Renal cortex interstitium (tissue), 11 donors: ENCODE measurements at regions not wholly inside any gene's neighbourhood (a gene's known extent, or its start where the extent isn't known, plus 50 kb on each side); places are given as distances from the start of the nearest gene placed in this dataset.

Experiments
- DNase-seq, 11 donors: peaks; one replicate each; pipeline ENCODE4 v3.0.0-alpha.2; 2013; ENCODE audit warnings: low read depth in 9 of 11, low spot score in 4 of 11; ENCODE audit errors: extremely low read depth in 1 of 11

DNA sequence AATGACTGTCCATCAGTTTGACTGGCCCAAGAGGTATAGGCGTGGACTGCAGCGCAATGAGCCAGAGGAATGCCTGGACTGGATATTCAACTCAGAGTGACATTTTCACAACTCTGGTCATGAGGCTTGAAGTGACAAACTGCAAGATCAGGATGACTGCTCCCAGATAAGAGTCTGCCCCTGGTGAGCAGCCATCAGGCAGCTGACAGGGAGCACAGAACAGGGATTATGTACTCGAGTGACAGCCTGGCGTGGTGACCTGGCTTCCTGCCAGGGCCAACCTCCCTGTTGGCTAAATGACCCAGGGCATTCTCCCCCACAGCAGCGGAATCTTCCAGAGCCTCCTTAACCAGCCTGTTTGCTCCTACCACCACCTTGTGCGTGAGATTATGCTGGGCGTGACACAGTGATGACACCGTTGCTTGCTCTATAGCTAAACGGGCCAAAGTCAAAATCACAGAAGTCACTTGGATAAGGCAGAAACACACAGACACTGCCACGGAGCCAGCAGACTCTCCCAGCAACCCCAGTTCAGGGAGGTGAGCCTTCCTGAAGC is 209.1 kb upstream of the JARID2 start:
- DNase-seq, result peak in 10 of 11 donors; percentile 46 to 80 (median 66)

DNA sequence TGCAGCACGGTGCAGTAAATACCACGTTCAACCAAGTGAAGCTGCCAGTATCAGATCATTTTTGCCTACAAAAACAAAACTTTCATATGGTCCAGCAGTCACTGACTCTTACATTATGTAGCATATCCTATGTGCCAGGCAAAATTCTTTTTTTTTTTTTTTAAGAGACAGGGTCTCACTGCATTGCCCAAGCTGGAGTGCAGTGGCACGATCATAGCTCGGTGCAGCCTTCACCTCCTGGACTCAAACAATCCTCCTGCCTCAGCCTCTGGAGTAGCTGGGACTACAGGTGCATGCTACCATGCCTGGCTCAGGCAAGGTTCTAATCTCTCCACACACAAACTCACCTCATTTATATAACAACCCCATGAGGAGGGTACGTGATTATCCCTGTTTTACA is 208.6 kb upstream of the JARID2 start:
- DNase-seq, result no peak

DNA sequence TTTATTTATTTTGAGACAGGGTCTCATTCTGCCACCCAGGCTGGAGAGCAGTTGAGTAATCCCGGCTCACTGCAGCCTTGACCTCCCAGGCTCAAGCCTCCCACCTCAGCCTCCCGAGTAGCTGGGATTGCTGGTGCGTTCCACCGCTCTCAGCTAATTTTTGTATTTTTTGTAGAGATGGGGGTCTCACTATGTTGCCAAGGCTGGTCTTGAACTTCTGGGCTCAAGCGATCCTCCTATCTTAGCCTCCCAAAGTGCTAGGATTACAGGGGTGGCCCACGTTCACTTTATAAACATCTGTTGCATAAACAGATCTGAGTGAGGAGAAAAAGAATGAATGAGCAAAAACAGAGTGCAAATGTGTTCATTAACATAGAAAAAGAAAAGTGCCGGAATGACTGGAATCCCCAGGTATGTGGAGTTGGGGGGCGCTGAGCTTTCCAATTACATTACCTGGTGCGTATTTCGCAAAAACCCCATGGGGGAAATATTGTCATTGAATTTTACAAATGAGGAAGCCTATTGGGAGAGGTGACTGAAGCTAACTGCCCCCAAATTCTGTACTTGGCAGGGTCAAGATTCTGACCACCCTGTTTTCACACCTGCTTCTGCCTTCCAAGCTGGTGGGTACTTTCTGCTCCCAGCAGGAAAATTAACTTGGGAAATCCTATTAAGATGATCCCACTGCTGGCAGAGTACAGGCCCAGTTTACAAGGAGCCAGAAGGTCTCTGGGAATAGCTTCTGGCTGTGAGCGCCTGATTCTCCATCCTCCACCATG is 207.7 kb upstream of the JARID2 start:
- DNase-seq, result no peak

DNA sequence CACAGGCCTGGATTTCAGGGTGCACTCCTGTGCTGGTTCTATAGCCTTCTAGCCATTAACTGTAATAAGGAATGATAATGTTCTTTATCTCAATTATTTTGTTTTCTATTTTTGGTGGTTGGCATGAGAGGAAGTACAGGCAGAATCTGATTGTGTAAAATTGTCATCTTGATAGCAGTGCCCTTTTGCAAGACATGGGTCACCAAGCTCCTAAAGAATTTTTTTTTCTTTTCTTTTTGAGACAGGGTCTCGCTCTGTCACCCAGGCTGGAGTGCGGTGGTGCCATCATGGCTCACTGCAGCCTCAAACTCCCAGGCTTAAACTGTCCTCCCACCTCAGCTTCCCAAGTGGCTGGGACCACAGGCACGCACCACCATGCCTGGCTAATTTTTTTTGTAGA is 206.7 kb upstream of the JARID2 start:
- DNase-seq, result no peak

DNA sequence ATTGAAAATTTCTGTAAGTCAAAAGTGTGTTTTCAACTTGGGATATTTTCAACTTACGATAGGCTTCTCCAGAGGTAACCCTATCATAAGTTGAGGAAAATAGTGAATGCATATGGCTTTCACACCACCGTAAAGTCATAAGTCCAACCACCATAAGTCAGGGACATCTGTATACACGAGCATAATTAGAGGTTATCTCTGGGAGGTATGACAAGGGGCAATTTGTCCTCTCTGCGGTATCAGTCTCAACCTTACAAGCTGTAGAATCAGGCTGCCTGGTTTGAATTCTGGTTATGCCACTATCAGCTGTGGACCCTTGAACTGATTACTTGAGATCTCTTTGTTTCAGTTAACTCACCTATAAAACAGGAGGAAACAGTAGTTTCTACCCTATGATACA is 202.9 kb upstream of the JARID2 start:
- no peak for DNase-seq

DNA sequence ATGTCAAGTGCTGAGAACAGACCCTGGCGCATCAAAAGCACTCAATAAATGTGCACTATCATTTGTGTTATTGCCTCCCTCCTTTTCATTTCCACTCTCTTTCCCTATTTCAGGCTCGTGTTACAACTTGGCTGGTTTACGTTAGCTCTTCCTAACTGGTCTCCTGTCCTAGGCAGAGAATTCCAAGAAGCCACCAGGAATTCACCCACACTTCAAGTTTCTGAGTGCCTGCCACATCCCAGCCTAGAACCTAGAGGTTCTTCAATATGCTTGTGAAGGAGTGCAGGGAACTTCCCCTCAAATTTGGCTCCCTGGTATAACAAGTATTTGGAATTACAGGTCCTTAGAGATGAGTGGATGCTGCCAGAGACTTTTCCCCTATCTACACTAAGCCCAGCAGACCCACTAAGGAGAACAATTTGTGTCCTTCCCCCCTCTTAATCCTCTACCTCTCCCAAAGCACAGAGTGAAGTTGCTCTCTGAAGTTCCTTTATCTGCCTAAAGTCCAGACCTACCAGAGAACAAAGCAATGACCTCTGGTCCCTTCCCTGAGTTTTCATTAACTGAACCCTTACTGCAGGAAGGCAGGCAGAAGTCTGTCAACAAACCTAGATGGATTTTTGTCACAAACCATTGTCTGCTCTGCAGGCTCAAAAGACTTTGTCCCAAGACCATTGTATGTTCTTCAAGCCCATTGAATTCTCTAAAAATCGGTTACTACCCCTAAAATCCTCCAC is 201.6 kb upstream of the JARID2 start:
- DNase-seq, result no peak

DNA sequence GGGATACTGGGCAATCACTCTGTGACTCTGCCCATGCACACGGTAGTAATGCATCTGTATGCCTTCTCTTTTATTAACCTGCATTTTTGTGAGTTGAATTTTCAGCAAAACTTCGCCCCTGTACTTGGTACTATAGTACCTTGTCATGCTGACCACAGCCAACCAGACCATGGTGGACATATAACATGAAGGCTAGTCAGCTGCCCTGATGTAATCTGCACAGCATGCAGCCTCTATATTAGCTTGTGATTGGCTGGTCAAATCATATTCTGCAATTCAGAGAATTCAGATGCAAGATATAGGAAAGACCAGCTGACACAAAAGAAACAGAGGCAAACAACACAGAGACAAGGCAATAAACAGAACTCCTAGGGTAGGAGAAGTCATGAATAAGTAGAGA is 200.9 kb upstream of the JARID2 start:
- DNase-seq, result no peak

DNA sequence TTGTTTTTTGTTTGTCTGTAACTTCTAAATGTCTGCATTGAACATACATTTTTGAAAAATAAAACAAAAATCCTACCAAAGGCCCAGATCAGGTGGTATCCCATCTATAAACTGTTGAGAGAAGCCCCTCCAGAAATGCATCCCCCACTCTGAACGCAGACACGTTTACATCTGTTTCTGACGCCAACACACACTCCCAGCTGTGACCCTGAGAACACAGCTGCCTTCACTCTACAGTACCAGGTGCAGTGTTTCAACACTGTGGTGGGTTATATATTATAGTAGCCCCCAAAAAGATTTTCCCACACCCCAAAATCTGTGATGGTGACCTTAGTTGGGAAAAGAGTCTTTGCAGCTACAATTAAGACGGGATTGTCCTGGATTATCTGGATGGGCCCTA is 199.1 kb upstream of the JARID2 start:
- no peak for DNase-seq

DNA sequence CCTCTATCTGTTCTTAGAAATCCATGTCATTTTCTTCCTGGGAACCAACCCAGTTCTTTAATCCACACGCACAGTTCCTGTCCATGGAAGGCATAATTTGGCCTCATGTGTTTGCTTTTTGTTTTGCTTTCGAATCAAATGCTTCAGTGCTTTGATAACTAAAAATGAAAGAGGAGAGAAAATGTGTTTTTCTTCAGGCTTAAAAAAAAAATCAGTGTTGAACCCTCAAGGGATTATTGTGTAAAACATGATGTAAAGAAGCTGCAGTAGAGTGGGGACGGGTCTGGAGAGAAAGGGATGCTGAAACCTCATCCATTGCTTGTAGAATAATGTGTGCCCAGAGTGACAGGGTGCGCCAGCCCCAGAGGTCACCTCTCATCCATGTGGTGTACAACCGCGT is 197.5 kb upstream of the JARID2 start:
- no peak for DNase-seq

DNA sequence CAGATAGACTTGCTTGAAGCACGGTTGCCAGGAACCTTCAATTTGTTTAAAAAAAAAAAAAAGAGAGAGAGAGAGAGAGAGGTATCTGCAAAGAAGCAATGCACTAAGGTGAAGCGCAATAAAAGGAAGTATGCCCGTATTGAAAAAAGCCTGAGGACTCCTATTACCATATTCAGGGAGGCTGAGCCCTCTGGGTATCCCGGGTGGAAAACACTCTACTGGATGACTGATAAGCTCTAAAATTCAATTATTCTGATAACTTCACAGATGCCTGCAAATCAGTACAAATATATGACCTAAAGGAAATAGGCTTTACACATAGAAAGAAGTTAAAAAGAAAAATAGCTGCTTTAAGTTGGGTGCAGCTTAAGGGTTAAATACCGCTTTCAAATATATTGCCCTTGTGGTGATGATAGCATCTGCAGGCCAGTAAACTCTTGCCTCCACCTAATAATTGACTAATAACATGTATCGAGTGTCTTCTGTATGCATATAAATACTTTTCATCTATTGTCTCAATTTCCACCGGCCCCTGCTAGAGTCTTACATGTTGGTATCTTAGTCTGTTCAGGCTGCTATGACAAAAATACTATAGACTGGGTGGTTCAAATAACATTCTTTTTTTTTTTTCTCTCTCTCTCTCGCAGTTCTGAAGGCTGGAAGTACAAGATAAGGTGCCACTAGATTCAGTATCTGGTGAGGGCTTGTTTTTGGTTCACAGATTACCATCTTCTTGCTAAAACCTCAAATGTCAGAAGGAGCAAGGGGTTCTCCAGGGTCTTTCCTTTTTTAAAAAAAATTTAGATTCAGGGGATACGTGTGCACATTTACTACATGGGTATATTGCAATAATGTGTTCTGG is 187.4 kb upstream of the JARID2 start:
- no peak for DNase-seq

DNA sequence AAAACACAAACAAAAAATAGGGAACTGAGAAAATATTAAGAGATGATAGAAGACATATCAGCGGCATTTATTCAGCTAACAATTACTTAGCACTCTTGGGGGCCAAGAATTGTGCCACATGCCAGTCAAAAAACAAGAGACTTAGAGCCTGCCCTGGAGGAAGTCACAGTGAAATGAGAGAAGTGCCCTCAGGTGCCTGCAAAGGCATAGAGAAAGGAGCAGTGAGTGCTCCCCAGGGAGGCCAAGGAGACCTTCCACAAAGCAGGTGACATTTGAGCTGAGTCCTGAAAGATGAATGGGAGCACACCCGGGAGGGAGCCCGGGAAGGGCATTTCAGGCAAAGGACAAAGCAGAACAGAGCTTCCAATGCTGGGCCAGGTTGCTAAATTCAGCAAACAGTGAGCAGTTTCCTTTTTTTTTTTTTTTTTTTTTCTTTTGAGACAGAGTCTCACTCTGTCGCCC is 184.7 kb upstream of the JARID2 start:
- DNase-seq, result no peak

DNA sequence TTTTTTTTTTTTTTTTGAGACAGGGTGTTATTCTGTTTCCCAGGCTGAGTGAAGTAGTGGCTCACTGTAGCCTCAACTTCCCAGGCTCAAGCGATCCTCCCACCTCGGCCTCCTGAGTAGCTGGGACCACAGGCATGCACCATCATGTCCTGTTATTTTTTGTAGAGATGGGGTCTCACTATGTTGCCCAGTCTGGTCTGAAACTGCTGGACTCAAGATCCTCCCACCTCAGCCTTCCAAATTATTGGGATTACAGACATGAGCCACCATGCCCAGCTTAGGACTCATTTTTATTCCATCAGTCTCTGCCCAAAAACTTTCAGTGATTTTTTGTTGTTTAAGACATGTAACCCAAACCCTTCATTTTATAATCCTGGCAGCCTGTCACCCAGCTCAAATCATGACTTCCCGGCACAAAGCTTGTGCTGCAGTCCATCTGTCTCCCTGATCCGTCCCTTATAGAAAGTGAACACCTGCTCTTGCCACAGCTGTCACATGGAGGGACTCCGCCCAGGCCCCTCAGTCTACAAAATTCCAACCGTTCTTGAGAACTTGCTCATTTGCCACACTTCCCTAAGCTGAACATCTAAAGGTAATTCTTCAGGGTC is 183.9 kb upstream of the JARID2 start:
- no peak for DNase-seq

DNA sequence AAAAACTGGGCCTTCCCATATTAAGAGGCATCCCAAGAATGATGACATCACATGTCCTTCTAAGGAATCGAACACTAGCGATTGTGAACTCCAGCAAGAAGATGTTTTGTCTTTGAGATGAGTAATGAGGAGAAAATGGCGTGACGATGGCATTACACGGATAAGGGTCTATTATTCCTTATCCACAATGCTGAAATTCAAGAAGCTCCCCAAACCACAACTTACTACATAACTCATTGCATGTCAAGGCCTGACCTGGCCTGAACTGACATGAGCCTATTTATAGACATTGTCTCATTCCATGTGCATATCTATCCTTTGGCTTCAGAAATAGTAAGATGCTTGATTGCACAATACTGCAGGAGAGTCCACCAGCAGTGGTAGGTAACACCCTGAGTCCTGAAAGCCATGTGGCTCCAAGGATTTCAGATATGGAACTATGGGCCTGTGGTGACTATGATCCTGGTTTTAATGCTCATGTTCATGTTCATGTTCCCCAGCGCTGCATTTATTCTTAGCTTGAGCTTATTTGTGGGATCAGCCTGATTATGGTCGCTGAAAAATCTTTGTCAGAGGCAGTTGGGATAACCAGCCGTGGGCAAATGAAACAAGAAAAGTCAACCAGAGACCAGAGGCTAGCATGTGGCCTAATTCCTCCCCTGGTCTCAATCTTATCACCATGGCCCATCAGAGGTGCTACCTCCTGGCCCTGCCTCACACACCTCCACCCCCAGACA is 183.2 kb upstream of the JARID2 start:
- DNase-seq, result no peak

DNA sequence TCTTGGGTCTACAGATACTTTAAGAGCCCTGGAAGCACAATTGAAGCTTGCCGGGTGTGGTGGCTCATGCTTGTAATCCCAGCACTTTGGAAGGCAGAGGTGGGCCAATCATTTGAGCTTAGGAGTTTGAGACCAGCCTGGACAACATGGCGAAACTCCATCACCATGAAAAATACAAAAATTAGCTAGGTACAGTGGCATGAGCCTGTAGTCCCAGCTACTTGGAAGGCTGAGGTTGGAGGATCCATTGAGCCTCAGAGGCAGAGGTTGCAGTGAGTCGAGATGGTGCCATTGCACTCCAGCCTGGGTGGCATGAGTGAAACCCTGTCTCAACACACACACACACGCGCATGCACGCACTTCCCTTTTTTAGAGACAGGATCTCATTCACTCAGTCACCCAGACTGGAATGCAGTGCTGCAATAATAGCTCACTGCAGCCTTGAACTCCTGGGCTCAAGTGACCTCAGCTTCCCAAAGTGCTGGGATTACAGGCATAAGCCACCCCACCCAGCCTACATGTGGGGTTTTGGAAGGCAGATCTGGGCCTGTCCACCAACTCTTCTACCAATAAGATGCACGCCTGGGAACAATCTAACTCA is 182.5 kb upstream of the JARID2 start:
- no peak for DNase-seq

DNA sequence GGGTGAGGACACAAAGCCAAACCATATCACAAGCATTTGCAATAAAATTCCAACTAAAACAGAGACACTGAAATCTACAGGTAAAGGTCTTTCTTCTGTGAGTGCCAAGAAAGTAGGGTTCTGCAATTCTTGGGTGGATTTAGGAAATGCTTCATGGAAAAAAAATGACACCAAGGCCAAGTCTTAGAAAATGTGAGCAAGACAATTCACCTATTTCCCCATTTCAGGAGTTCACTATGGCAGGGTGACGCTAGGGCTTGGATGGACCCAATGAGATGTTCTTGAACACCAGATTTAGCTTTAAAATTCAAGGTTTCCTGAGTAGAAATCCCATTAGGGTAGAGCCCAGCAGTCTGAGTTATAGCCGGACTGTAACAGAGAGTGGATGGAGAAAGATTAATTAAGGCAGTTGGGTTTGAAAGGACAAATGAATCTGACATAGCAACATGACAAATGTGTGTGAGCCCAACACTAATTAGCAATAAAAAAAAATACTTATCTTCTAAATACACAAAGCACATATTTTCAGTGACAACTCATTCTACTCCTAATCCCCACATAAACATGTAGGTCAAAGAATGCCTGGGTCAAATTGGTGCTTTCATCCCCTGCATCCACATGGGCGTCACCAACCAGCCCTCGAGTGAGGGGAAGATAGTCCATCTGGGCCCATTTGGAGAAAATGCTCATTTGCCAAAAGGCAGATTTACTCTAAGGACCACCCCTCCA is 180.4 kb upstream of the JARID2 start:
- peak; percentile 49 to 90 (median 72) for DNase-seq

DNA sequence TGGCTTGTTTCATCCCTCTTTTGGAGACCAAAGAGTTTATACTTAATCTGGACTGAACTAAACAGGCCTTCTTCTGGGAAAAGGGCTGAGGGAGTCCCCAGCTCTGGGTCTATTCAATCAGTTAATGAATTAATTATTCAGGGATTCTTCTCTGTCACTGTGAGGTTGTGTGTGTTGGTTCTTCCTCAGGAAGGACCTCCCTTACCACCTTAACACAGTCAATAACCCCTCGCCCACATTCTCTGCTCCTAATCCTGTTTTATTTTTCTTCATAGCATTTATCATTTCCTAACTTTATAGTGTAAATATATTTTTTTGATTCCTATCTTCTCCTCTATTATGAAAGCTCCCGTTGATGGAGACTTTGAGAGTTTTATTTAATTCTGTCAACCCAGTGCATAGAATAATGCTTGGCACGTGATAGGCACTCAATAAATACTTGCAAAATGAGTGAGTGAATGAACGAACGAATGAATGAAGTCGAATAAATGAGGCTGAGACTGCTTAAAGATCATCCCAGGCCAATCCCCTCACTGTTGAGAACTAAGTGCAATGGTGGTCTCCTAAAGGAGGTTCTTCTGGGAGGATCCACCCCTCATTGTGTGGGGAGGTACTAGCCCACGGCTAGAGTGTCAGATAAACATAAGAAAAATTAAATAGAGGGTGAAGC is 179.6 kb upstream of the JARID2 start:
- DNase-seq, result no peak

DNA sequence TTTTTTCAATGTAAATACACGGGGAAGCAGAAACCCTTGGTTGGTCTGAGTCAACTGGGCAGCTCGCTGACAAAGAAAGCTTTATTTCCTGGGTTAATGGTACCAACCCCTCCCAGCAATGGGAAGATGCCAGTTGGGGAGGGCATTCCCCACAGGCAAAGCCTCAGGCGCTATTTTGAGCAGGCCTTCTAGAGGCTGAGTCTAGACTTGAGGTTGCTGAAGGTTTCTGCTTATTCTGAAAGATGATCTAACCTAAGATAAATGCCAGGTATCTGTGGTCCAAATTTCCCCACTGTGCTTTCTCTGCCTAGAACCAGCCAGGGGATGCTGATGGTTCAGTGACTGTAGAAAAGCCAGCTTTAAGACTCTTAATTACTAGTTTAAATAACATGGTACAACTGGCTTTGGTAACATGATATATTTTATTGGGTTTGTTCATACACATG is 172.5 kb upstream of the JARID2 start:
- no peak for DNase-seq
